Stimulated activated CD4-positive, alpha-beta T cell treated with anti-CD3 and anti-CD28 coated beads, Interleukin-2, amount 100 ng/mL, for 48 hours (primary cell): ENCODE measurements at regions not wholly inside any gene's neighbourhood (a gene's known extent, or its start where the extent isn't known, plus 50 kb on each side); places are given as distances from the start of the nearest gene placed in this dataset.
"Not testable (repeated sequence)": the region's sequence is repeated elsewhere in the genome, so short reads cannot be mapped to it uniquely, and the experiment has no call there.

ENCODE experiments used
- DNase-seq, 2 donors: peaks; one replicate each; pipeline ENCODE4 v3.0.0-alpha.2; 2020

DNA sequence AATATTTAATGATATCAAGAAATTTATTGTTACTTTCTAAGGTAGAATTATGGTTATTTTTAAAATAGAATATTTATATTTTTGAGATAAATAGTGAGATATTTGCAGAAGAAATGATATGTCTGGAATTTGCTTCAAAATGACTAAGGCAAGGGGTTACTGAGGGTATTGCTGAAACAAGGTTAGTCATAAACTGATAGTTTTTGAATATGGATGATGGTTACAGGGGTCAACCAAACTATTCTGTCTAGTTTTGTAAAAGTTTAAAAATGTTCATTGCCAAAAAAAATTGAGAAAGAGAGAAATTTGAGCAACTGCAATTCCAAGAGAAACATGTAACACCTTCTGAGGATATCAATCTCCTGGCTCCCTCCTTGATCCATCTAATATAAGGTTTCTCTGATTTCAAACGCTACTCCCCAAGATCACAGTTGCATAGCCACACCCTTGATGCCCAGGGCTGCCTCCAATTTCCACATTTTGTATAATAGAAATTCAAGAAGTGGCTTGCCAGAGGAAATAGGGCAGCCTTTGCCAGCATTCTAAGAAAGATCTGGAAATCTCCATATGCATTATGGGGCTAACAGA, 159.4 kb upstream of the NAMPT start:
- DNase-seq, result no peak

DNA sequence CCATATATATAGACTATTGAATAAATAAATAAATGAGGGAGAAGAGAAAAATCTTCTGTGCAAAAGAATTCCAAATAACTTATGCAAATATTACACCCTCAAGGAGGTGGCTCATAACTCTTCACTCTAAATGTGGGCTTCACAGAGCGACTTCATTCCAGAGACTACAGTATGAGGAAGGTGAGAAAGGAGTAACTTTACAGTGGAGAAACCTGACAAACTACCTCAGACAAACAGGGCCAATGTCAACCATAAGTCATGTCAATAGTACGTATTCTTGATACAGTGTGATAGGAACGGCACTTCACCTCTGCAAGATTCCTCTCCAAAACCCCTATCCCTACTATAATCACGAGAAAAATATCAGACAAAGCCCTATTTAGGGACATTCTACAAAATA, 158.4 kb upstream of the NAMPT start:
- no peak for DNase-seq

DNA sequence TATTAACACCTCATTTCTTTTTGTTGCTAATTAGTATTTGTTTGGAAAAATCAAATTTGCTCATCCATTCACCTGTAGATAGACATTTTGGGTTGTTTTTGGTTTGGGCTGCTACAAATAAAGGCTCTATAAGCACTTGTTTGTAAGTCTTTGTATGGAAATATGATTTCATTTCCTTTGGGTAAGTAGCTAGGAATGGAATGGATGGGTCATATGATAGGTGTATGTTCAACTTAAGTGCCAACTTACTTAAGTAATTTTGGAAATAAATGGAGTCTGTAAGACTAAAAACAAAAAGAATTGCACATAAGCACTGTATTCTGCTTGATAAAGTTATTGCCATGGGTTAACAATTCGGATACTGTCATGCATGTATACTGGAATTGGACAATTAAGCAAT, 157.7 kb upstream of the NAMPT start:
- DNase-seq, result no peak

DNA sequence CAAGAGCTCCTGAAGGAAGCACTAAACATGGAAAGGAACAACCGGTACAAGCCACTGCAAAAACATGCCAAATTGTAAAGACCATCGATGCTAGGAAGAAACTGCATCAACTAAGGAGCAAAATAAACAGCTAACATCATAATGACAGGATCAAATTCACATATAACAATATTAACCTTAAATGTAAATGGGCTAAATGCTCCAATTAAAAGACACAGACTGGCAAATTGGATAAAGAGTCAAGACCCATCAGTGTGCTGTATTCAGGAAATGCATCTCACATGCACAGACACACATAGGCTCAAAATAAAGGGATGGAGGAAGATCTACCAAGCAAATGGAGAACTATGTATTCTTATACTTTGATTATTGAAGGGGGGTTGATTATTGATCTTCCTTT, 156.6 kb upstream of the NAMPT start:
- not testable (repeated sequence) for DNase-seq

DNA sequence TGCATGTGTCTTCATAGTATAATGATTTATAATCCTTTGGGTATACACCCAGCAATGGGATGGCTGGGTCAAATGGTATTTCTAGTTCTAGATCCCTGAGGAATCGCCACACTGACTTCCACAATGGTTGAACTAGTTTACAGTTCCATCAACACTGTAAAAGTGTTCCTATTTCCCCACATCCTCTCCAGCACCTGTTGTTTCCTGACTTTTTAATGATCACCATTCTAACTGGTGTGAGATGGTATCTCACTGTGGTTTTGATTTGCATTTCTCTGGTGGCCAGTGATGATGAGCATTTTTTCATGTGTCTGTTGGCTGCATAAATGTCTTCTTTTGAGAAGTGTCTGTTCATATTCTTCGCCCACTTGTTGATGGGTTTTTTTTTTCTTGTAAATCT, 152.2 kb upstream of the NAMPT start:
- DNase-seq, result not testable (repeated sequence)

DNA sequence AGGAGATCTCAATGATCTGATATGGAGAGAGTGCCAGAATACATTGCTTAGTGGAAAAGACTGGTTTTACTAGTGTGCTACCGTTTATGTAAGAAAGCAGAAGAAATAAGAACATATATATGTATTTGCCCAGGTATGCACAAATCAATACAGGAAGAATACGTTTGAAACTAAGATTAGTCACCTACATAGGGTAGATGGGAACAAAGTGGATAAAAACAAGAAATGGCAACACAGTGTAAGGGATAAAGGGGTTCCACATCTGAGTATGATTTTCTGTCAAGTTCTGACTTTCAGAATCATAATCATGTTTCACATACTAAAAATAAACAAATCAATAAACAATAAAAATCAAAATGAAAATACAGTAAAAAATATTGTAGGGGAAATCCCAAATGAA, 148.6 kb upstream of the NAMPT start:
- DNase-seq, result no peak

DNA sequence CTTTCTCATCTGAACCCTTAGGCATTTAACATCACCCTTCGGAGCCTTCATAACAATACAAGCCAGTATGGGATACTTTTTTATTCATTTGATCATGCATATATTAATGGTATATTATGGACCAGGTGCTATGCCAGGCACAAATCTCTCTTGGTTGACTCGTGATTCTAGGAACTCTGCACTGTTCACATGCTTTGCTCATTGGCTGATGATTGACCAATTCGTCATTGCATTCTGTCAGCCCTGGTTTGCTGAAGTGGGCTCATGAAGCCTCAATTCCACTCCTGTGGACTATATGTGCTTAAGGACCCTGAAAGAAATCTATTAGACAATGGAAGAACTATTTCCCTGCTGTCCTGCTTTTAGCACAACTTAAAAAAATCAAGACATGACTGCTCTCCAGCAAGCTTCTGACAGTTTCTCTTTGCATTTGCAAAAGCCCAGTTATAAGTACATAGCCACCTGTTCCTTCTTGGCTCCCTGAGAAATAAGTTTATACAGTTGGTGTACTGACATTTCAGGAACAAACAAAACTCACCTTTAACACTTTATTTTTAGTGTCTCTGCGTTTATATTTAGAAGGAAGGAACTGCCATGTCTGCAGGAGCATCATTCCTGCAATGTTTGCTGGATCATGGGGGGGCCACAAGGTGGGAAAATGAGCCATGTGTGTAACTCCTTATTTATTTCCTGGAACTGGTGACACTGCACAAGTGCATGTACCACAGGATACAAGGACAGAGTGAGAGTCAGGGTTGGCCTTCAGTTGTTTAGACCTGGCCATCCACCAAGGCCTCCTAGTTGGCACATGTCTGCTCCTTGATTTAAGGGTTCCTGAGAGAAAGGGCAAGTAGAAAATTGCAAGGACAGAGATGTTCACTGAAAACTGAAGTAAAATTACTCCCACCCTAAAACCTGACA, 146.0 kb upstream of the NAMPT start:
- no peak for DNase-seq

DNA sequence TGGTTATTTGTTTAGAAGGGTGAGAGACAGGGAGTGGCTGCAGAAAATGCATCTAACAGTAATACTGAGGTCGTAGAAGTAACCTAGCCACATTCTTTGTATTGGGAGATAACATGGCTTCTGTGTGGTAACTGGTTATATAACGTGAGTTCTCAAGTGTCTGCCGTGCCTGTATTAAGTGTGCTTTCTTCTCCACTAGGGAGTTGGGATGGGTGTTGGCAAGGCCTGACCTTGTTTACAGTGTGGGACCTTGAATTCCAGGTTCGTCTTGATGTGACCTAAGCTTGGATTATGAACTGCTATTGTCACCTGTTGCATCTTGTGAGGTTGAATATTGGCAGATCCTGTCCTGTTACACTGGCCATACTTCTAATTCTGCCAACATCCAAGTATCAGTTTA, 145.3 kb upstream of the NAMPT start:
- no peak for DNase-seq

DNA sequence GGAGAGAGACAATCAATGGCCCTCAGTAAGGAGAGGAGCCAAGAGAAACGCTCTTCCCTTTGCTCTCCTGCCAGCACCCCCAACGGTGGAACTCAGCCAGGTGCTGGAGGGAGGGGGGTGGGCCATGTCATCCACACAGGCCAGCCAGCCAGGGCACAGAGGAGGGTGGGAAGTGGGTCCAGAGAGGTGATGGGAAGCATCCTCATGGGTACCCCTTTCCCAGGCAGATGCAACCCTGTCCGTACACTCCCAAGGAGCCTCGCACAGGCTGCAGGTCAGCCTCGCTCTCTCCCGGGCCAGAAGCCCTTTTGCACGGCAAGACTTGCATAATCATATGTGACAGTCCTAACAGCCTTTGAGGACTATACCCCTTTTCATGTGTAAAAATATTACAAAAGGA, 142.0 kb upstream of the NAMPT start:
- no peak for DNase-seq

DNA sequence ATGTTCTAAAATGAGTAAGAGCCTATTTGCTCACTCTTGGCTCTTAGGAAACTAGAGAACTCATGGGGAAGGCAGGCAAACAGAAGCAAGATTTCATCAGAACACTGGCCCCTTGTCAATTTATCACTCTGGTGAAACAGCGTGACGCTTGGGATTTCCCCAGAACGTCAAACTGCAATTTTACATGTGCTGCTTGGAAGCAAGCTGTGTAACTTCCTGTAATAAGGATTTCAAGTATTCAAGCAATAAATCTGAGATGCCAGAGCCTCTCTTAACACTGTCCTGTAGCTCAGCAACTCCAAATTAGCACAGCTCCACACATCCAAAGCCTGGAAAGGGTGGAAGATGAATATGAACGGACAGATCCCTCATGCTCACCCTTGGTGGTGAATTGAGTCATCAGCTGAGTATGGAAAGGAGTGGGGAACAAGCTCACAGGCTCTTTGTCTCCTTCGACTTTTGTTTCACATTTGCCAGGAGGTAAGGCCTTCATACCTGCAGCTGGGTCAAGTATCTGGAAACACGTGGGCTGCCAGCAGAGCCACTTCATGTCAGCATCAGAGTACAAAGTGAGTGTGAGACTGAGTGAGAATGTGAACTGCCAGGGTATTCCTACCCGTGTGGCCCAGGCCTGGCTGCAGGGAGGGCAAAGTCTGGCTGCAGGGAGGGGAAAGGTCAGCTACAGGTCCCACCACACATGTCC, 140.4 kb upstream of the NAMPT start:
- peak; percentile 59 to 69 for DNase-seq

DNA sequence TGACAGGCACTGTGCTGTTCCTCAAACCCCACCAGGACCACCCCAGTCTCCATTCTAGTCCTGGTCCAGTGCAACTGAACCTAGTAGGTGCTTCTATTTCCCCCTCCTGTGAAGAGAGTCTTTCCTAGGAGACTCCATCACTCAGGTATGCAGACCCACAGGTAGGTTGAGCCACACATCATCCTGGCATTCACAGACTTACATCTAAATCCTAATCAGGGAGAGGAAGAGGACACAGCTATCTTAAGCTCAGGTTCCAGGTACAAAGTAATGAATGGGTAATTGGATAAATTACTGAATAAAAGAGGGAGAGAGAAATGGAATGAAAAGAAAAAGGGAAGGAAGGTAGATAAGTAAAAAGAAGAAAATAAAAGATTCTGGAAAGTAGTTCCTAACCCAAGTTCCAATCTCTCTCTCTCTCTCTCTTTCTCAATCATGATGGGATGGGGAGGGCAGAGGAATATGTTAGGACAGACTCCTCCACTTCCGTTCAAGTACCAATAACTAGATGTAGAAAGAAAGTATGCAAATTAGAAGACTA, 139.8 kb upstream of the NAMPT start:
- DNase-seq, result no peak

DNA sequence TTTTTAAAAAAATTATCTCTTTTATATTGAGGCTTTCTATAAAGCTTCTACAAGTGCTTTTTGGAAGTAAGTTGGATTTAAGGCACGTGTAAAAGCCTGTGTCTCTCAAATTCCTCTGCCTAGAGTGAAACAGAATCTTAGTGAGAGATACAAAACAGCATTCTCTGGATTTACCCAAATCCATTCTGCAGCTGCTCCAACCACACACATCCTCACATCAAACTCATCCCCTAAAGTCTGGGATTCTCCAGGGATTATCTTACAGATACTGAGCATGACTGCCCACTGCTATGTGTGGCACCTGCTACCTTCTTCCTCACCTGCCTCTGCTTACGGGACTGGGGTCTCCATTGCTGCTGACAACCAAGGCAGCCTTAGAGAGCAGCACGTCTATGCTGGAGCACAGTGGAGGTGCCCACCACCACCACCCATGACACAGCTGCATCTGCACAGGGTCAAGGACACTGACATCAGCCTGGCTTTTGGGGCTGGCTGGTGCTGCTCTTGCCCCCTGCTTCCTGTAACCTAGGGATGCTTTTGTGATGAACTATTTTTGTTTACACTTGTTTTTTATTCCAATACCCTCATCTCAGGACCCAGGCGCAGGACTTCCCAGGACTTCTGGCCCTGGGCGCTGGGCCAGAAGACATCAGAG, 139.2 kb upstream of the NAMPT start:
- no peak for DNase-seq

DNA sequence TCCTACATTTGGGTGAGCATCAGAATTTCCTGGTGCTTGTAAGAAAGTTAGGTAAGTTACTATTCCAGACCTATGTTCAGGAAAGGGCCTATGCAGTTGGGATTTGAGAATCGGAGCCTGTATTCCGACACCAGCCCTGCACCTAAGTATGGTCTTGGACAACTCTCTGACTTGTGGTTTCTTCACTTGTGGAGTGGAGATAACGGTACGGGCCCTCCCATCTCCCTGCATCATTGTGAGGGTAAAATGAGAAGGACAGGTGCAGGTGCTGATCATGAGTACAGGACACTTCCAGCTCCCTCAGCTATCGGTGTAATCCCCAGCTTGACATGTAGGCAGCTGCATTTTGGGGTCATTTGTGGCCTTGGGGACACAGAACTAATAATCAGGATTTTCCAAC, 138.3 kb upstream of the NAMPT start:
- no peak for DNase-seq

DNA sequence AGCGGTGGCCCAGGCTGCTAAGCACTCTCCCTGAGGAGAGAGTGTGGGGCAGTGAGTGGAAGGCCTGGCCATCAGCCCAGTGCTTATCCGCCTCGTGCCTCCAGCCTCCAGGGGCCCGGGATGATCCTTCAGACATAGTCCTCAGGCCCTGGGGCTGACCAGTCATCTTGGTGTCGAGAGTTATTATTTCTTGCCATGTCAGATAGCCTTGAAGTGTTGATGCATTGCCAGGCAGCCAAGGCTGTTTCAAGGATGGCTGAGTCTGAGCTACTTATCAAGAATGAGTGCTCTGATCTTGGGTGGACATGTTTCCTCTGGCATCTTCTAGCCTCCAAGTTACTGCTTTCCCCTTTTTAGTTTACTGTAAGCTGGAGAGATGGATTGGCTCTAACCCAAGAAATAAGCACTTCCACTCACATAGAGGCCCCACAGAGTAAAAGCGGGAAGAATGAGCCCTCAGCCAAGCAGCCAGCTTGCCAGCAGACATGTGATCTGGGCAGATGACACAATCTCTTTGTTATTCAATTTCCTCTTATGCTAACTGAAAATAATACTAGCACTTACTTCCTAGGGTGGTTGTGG, 136.5 kb upstream of the NAMPT start:
- no peak for DNase-seq

DNA sequence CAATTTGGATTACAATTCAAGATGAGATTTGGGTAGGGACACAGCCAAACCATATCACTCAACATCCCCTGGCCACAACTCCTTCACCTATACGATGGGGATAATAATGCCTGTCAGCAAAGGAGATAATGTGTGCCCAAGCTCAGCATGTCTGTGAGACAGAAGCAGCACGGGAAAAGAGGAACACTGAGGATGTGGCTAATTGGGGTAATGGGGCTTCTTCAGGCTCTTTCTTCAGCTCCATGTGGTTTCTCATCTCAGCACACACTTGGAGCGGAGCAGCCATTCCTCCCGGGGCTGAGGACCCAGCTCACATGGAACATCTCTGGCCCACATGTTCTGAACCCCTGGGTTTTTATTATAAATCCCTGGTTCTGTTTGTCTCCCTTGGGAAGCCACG, 136.0 kb upstream of the NAMPT start:
- no peak for DNase-seq

DNA sequence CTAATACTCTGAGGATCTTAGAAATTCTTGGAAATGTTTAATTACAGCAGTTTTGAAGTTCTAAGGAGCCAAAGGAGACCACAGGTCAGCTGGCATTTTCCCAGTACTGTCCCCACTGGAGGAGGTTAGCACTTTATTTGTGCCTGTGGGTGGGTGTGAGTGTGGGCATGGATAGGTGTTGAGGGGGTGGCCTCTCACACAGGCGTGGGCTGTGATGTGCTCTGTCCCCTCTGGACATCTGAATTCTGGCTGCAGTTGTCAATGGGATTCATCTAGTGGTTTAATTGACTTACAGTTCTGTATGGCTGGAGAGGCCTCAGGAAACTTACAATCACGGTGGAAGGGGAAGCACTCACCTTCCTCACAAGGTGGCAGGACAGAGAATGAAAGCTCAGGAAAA, 135.4 kb upstream of the NAMPT start:
- DNase-seq, result no peak

DNA sequence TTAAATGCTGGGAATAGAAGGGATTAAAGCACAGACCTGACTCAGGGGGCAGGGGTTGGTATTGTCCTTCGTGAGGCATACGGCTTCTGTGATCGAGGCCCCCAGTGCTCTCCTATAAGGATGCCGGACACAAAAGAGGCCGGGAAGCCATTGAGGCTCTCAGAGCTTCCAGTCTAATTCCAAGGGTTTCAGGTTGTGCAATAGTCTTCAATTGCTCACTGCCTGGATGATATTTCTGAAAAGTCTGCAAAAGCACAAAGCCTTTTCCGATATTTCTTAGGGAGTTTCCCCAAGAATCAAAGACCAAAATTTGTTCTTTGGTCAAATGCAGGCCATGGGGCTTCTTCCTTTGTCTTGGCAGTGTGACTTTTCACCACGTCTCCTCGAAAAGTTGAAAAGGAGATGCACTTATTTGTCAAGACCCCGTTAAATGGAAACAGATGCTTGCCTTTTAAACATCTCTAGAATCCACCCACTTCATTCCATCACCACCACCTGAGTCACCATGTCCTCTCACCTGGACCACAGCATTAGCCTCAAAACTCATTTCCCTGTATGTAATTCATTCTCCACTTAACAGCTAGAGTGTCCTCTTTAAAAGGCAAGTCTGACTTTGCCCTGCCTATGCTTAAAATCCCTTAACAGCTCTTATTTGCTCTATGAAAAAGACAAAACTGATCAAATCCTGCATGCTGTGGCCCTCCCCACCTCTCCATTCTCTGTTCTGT, 134.8 kb upstream of the NAMPT start:
- no peak for DNase-seq

DNA sequence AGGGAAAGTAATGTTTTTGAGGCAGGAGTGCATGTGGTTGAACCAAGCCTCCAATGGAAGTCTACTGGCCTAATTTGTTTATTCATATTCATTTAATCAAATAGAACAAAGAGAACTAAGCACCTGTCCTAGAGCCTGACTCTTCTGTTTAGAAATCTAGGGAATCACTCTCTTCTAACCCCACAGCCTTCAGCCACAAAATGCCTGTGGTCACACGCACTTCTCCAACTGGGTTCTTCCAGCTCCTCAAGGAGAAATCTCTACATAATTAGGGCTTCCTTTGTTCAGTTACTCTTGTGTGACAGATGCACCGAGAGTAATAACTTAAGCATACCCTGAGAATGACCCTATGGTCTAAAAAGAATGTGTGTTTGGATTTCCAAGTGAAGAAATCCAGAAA, 133.7 kb upstream of the NAMPT start:
- DNase-seq, result no peak

DNA sequence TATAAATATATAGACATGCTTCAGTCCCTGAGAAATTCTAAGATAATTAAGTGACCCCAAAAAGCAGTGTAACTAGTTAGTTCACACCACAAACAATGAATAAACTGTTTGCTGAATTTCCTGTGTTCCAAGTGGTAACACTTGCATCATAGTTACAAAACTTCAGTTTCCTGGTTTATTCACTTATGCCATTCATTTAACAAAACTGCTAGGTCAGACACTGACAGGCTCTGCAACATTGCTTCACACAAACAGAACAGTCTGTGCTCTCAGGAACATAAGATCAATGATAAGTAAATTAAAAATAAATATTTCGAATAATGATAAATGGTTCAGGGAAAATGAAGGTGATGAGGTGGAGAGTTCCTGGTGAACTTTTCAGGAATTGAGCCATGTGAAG, 133.3 kb upstream of the NAMPT start:
- no peak for DNase-seq

DNA sequence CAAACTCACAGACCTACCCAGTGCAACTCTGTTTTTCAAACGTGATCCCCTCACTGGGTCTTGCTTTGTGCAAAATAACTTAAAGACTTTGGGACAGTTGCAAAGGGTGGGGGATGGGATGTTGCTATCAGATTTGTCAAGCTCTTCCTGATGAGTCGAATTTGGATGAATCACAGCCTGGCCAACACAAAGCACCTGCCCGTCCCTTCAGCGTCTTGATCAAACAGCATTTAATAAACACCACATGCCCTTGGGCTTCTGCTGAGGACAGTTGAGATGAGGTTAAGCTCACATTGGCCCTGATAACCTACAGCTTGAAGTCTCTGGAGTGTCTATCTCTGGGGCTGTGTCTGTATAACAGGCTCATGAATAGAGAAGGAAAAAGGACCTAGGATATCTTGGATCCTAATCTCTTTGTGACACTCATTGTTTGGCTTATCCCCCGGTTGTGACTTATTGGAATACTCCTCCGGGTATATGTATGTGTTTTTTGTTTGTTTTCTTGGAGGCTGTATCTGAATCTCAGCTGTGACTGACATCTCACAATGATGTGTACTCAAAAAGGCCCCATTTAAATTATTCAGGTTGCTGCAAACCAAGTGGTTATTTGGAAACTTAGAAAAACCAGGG, 132.6 kb upstream of the NAMPT start:
- DNase-seq, result no peak

DNA sequence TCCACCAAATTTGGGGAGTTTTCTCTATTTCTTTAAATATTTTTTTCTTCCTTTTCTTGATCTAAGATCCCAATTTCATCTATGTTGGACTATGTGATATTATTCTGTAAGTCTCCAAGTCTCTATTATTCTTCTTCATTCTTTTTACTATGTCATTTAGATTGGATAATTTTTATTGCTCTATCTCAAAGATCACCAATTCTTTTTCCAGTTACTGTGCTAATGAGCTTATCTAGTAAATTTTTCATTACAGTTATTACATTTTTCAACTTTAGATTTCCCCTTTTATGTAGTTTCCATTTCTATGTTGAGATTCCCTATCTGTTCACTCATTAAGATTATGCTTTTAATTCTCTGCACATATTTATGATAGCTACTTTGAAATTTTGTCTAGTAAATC, 131.6 kb upstream of the NAMPT start:
- no peak for DNase-seq

DNA sequence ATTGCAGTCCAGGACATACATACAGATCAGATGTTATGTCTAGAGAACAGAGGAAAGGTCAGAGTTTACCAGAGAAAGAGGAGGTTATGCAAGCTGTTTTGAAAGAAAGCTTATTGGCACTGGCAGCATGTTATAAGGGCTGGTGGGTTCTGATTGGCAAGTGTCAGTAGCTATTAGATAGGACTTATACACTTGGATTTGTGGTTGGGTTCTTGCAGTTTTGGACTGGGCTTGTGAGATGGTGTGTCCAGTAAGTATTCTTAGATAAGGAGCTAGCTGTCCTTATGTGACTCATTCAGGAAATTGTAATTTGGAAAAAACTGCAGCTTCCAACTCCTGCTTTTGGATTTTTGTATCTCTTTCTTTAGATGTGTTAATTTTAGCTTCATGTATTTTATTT, 130.7 kb upstream of the NAMPT start:
- no peak for DNase-seq
